MV-4-11 (cell line): ENCODE measurements at regions not wholly inside any gene's neighbourhood (a gene's known extent, or its start where the extent isn't known, plus 50 kb on each side); places are given as distances from the start of the nearest gene placed in this dataset.

Experiments
- DNase-seq: peaks from one replicate; lab custom pipeline; 2025; lab: John Stamatoyannopoulos, UW

GRCh38 chr3:40753291-40753770, 228.6 kb downstream of the ZNF621 start:
- no peak for DNase-seq

- DNase-seq: no peak
Observed at GRCh38 chr3:40753951-40754350, 229.2 kb downstream of the ZNF621 start.

GRCh38 chr3:40754994-40755393, 230.2 kb downstream of the ZNF621 start:
- DNase-seq: no peak

GRCh38 chr3:40756500-40756899, 231.7 kb downstream of the ZNF621 start:
- DNase-seq: no peak

GRCh38 chr3:40762771-40763170, 238.0 kb downstream of the ZNF621 start:
- DNase-seq: peak; percentile 86

- peak; percentile 37 for DNase-seq
Observed at GRCh38 chr3:40763807-40764206, 239.0 kb downstream of the ZNF621 start.

- no peak for DNase-seq
Observed at GRCh38 chr3:40764747-40765146, 240.0 kb downstream of the ZNF621 start.

- no peak for DNase-seq
Observed at GRCh38 chr3:40765884-40766283, 241.1 kb downstream of the ZNF621 start.

GRCh38 chr3:40766396-40766795, 241.6 kb downstream of the ZNF621 start:
- no peak for DNase-seq

- DNase-seq: no peak
Observed at GRCh38 chr3:40768046-40768445, 243.3 kb downstream of the ZNF621 start.

GRCh38 chr3:40768536-40768935, 243.8 kb downstream of the ZNF621 start:
- no peak for DNase-seq

GRCh38 chr3:40770061-40770460, 245.3 kb downstream of the ZNF621 start:
- peak; percentile 42 for DNase-seq

GRCh38 chr3:40771112-40771511, 246.4 kb downstream of the ZNF621 start:
- DNase-seq: no peak

- DNase-seq: no peak
Observed at GRCh38 chr3:40779039-40779438, 254.3 kb downstream of the ZNF621 start.

- no peak for DNase-seq
Observed at GRCh38 chr3:40780291-40780924, 255.6 kb downstream of the ZNF621 start.

- DNase-seq: no peak
Observed at GRCh38 chr3:40780925-40781406, 256.2 kb downstream of the ZNF621 start.

- DNase-seq: peak; percentile 23
Observed at GRCh38 chr3:40782111-40782721, 257.5 kb downstream of the ZNF621 start.

GRCh38 chr3:40790746-40791145, 266.0 kb downstream of the ZNF621 start:
- no peak for DNase-seq

- peak; percentile 62 for DNase-seq
Observed at GRCh38 chr3:40793730-40794129, 269.0 kb downstream of the ZNF621 start.

- peak; percentile 87 for DNase-seq
Observed at GRCh38 chr3:40800343-40800742, 275.6 kb downstream of the ZNF621 start.

- DNase-seq: peak; percentile 30
Observed at GRCh38 chr3:40801284-40801741, 276.6 kb downstream of the ZNF621 start.

- DNase-seq: no peak
Observed at GRCh38 chr3:40803311-40803710, 278.6 kb downstream of the ZNF621 start.

GRCh38 chr3:40805456-40805855, 280.7 kb downstream of the ZNF621 start:
- no peak for DNase-seq

GRCh38 chr3:40810813-40811212, 286.1 kb downstream of the ZNF621 start:
- no peak for DNase-seq
